HG03442 (cell line): ENCODE measurements at regions not wholly inside any gene's neighbourhood (a gene's known extent, or its start where the extent isn't known, plus 50 kb on each side); places are given as distances from the start of the nearest gene placed in this dataset.

ENCODE experiments used
- ATAC-seq: cut with Tn5 transposase; IDR thresholded peaks from one replicate; pipeline ENCODE4 v1.9.1; 2021; ENCODE audit warnings: mild to moderate bottlenecking, moderate library complexity; ENCODE audit not compliant: unreplicated experiment

- no peak for ATAC-seq
These were observed 277.4 kb upstream of the LYZL1 start for GRCh38 chr10:29011516-29011915.

DNA sequence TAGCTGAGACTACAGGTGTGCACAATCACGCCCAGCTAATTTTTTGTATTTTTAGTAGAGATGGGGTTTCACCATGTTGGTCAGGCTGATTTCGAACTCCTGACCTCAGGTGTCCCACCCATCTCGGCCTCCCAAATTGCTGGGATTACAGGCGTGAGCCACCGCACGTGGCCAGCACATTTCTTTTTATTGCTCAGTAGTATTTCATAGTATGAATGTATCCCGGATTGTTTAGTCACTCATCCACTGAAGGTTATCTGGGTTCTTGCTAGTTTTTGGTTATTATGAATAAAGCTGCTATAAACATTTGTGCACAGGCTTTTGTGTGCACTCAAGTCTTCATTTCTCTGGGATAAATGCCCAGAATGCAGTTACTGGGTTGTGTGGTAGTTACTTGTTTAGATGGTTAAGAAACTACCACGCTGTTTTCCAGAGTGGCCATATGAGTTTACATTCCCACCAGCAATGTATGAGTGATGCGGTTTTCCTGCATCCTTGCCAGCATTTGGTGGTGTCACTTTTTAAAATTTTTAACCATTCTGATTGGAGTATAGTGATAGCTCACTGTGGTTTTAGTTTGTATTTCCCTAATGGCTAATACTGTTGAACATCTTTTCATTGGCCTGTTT is 275.8 kb upstream of the LYZL1 start:
- no peak for ATAC-seq

DNA sequence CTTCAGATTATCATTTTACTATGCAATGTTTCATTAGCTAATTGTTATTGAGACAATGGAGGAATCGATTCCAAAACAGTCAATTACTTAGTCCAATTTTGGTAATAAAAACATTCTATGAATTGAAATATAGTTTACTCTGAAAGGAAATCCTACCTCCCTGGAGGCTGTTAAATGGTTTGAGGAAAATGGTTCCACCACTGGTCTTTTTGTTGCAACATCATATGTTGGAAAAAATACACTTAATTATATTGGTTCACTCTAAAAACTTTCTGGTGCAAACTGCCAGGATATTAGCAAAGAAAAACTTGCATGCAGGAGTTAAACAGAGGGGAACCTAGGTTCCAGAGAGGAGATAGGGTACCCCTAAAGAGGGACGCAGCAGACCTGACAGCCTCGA is 267.3 kb upstream of the LYZL1 start:
- ATAC-seq = no peak

GRCh38 chr10:29022513-29022912 is 266.4 kb upstream of the LYZL1 start:
- ATAC-seq = no peak

DNA sequence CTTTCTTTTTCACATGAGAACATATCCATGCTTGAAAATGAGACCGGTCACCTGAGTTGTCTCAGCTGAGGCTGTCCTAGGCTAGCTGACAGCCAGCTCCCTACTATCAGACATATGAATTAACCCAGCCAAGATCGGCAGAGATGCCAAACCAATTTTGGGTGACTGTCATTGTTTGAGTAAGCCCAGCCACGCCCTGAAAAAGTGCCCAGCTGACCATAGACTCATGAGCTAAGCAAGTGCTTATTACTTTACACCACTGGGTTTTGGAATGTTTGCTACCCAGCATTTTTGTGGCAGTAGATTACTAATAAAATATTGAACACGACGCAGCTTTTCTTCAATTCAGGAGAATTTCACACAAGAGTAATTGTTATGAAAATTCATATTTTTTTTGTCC is 265.2 kb upstream of the LYZL1 start:
- no peak for ATAC-seq

DNA sequence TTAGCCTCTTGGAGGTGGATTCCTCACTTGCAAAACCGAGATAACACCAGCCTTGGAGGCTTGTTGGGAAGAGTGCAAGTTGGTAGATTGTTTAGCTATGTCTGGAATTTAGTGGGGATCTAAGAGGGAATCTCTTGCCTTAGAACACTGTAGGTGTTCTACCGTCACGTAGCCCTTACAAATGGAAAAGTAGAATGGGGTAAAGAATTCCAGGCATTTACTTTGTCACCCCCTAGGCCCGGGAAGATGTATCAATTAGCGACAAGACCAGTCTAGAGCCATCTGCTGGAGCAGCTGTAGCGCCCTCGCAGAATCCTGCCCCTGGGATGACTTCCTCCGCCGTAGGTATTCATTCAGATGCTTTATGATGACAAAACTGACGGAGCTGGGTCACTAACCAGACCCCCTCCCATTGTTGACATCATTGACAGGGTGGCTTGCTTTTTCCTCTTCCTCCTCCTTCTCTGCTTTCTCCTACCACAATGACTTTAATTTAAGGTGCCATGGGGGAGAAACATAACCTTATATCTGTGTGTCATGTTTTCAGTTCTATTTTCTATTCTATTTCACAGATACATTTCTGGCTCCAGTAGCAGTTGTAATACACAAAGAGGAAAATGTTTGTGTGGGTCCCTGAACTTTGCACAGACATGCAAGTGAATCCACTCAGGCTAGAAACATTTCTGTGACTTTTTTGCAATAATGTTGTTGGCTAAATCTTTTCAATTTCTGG is 262.6 kb upstream of the LYZL1 start:
- no peak for ATAC-seq

DNA sequence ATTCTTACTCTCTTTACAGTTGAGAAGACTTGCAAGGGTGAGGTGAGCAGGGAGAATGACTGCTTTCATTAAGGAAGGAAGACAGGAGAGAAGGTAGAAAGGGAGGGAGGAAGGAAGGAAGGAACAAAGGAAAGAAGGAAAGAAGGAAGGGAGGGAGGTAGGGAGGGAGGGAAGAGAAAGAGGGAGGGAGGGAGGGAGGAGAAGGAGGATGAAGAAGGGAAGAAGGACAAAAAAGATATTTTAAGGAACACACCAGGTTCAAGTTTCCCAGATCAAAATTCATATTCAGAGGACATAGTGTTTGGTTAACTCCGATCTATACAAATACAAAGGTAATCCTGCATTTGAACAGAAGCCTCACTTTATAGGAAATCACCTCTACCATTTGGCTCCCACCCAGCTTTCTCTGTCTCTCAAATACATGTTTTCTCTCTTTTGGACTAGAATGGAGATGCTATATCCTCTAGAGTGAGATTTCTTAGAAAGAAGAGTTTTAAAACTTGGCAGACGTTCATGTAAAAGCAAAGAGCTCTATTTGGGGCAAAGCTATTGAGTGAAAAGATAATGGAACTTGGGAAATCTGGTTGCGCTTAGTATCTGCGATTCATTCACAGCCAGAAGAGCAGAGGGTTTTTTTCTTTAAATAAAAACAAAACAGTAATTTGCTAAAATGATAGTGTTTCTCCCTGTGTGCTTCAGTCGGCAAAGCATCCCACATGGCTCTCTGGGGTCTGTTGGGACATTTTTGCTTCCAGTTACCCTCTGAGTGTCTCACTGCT is 261.9 kb upstream of the LYZL1 start:
- ATAC-seq = no peak

DNA sequence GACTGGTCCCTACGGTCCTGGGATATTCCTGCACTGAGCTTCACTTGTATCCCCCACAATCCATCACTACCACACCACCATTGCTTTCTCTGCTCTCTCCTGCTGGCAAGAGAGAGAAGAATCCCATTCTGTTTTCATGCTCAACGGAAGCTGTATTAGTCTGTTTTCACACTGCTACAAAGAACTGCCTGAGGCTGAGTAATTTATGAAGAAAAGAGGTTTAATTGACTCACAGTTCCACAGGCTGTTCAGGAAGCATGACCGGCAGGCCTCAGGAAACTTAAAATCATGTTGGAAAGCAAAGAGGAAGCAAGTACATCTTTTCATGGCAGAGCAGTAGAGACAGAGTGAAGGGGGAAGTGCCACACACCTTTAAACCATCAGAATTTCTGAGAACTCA is 260.4 kb upstream of the LYZL1 start:
- no peak for ATAC-seq

DNA sequence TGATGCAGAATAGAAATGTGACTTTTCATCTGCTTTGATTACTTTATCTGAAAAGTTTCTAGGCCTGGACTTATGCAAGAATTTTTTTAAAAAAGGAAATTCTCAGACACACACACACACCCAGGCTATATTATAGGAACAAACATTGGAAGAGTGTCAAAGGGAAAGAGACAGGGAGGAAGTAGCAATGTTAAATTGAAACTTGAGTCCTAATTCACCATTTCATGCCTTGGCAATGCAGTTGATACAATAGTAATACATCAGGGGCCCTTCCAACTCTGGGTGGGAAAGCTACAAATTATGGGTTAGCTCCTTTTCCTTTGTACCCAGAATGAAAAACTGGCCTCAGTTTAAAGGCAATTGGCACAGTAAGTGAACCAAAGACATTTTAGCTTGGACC is 258.0 kb upstream of the LYZL1 start:
- ATAC-seq = no peak

- ATAC-seq = no peak
These were observed 256.7 kb upstream of the LYZL1 start for GRCh38 chr10:29032169-29032568.

DNA sequence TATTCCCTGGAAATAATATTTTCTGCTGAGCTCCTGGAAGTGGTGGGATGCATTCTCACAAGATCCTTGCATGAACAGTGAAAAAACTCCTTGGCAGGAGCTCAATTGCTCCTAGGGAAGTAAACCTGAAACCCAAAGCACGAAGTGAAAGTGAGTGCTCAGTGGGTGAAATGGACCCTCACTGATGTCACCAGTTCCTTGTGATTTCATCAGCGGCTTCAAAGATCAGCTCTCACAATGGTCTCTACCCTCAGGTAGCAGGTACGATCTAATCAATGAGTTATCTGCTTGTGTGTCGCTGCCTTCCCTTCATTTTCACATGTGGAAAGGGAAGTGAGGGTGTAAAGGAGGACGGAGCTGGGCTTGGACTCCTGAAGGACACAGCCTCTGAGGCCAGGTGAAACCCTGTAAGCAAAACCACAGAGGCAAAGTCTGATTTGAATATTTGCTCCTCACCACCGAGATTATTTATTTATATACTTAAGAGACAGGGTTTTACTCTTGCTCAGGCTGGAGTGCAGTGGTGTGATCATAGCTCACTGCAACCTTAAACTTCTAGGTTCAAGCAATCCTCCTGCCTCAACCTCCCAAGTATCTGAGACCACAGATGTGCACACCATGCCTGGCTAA is 255.4 kb upstream of the LYZL1 start:
- no peak for ATAC-seq

- ATAC-seq = no peak
These were observed 254.3 kb upstream of the LYZL1 start for GRCh38 chr10:29034592-29034991.

DNA sequence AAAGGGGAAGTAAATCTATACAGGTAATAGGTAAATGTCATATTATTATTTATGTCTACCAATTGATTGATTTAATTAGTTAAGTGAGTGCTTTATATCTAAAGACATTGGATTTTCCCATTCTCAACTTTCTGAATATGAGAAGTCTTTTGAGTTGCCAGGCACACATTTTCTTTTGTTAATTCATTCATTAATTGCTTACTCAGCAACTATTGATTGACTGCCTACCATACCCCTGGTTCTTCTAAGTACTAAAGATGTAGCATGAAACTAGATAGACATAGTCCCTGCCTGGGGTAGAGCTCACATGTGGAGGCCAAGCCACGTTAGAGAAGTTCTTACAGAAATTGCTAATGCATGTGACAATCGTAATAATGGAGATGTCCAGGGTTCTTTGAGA is 253.1 kb upstream of the LYZL1 start:
- no peak for ATAC-seq

GRCh38 chr10:29037348-29038113 is 251.3 kb upstream of the LYZL1 start:
- ATAC-seq = no peak

- ATAC-seq = no peak
These were observed 249.8 kb upstream of the LYZL1 start for GRCh38 chr10:29039091-29039490.

GRCh38 chr10:29039677-29040189 is 249.1 kb upstream of the LYZL1 start:
- ATAC-seq = no peak

- no peak for ATAC-seq
These were observed 247.3 kb upstream of the LYZL1 start for GRCh38 chr10:29041616-29042015.

GRCh38 chr10:29048506-29048905 is 240.4 kb upstream of the LYZL1 start:
- no peak for ATAC-seq

GRCh38 chr10:29050081-29050480 is 238.8 kb upstream of the LYZL1 start:
- no peak for ATAC-seq

DNA sequence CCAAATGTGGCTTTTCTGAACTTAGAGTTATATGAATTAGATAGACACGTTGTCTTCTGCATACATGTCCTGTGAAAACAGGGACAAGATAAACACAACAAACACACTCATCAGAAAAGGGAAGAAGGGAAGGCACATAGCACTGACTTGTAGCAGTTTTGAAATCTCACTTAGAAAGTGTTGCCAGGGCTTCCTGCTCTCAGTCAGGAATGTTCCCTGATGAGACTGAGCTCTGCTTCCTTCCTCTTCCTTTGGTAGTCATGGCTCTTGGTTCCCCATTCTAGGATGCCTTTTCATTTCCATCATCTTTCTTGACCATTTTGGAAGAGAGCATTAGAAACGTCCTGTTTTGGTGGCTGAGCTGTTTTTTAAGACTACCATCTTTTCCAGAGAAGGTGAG is 233.8 kb upstream of the LYZL1 start:
- ATAC-seq = no peak

DNA sequence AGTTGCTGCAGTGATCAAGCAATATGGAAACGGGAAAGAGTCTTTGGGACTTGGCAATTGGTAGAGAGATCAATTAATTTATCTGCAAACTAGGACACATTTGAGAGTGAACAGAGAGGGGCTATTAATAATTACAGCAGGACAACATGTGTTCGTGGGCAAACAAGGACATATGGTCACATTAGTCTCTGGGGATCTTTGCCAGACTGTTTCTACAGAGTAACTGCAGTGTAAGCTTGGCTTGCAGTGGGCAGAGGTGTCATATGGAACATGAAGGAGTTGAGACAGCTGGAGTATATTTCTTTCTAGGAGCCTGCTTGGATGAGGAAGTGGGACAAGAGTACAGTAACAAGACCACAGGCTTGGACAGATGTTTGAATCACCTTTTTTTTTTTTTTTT is 232.1 kb upstream of the LYZL1 start:
- ATAC-seq = no peak
